ENCODE measurements at regions not wholly inside any gene's neighbourhood (a gene's known extent, or its start where the extent isn't known, plus 50 kb on each side); places are given as distances from the start of the nearest gene placed in this dataset.
"Not testable (repeated sequence)": the region's sequence is repeated elsewhere in the genome, so short reads cannot be mapped to it uniquely, and the experiment has no call there.

DNA sequence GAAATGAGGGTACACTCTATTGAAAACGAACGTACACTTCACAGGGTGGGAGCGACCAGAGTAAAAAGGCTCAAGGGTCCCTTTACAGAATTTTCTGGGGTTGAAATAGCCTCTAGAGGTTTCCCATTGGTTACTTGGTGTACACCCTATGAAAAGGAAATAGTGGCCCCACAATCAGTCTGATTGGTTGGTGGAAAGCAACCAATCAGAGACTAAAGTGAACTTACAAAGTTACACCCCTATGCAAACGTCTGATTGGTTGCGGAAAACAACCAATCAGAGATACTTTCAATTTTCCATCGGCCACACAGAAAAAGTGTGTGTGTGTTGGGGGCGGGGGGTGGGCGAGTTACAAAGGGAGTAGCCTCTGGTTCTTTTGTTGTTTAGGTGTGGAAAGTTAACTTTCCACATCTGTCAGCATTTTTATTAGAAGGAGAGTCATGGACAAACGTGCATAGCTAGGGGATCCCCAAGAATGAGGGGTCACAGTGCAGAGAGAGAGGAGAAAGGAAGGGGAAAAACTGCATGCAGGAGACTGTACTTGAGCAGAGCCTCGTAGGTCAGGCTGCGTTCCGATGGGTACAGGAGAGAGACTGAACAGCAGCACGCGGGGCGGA, 1152.1 kb downstream of the TBC1D22A start:
- no peak for DNase-seq

DNA sequence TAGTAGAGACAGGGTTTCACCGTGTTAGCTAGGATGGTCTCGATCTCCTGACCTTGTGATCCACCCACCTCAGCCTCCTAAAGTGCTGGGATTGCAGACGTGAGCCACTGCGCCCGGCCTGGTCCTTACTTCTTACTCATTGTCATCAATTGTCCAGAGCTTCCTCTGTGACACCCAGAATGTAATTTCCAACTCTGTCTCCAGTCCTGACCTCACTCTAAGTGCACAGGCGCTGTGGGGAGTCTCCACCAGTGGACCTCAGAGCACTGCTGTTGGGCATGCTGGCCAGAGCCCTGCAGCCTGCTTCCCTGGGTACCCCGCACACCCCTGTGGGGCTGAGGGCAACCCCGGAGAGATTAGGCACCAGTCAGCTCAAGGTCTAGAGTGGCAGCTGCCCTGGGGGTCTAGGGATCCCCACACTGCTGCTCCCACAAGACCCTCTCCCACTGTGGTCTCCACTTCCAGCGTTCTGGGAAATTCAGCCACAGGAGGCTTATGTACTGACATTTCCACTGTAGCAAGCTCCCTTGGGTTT, 1140.3 kb downstream of the TBC1D22A start:
- no peak for DNase-seq

- DNase-seq, result no peak
These were observed 1139.5 kb downstream of the TBC1D22A start for GRCh38 chr22:47901911-47902310.

GRCh38 chr22:47899894-47900293, 1137.4 kb downstream of the TBC1D22A start:
- no peak for DNase-seq

DNA sequence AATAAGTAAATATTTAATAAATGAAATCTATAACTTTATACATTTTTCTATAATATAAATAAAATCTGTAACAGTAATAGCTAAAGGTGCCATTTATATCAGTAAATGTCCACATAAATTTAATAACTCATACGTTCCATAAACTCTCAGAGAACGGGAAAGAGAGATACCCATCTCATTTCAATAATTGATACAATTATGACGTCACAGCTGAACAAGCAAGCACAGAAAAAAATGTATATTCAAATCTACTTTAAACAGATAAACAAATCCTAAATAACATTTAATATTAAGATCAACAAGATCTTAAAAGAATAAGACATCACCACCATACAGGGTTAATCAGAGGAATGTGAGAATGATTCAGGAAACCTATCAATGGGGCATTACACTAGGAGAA, 1136.5 kb downstream of the TBC1D22A start:
- DNase-seq, result no peak

- DNase-seq, result no peak
These were observed 1129.2 kb downstream of the TBC1D22A start for GRCh38 chr22:47891609-47892008.

- no peak for DNase-seq
These were observed 1126.4 kb downstream of the TBC1D22A start for GRCh38 chr22:47888817-47889216.

DNA sequence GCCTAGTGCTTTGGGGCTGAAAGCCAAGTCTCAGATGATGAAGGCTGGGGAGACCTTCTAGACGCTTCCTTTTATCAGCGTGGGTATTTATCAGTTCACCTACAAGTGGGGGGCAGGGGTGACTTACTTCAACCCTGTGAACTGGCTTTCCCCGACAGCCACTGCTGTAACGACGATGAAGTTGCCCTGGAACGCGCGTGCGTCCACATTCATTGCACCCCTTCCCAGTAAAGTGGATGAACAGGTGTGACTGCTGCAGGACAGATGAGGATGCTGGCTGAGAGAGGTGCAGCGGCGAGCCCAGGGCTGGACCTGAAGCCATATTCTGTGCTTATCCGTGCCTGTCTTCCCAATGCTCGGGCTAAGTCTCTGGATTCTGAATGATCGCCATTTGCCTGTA, 1122.3 kb downstream of the TBC1D22A start:
- no peak for DNase-seq

DNA sequence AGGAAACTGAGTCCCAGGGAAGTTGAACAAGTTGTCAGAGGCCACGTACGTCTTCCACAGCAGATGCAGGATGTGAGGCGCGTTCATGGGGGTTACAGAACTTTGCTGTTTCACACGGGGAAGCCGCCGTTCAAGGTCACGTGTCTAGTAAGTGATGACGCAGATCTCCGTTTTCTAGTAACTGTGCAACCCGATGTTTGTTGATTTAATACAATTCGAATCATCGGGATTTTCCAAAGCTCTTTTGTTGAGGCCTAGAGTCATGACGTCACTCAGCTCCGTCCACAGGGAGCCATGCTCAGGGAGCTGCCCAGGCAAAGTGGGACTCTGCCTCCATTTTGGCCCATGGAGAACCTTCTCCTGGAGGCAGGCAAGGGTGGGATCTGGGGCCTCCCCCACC, 1121.8 kb downstream of the TBC1D22A start:
- DNase-seq, result no peak

- no peak for DNase-seq
These were observed 1121.3 kb downstream of the TBC1D22A start for GRCh38 chr22:47883757-47884156.

GRCh38 chr22:47879346-47879745, 1116.9 kb downstream of the TBC1D22A start:
- DNase-seq, result no peak

GRCh38 chr22:47878460-47878859, 1116.0 kb downstream of the TBC1D22A start:
- DNase-seq, result no peak

GRCh38 chr22:47872761-47873535, 1110.5 kb downstream of the TBC1D22A start:
- no peak for DNase-seq

- DNase-seq, result no peak
These were observed 1103.2 kb downstream of the TBC1D22A start for GRCh38 chr22:47865626-47866025.

DNA sequence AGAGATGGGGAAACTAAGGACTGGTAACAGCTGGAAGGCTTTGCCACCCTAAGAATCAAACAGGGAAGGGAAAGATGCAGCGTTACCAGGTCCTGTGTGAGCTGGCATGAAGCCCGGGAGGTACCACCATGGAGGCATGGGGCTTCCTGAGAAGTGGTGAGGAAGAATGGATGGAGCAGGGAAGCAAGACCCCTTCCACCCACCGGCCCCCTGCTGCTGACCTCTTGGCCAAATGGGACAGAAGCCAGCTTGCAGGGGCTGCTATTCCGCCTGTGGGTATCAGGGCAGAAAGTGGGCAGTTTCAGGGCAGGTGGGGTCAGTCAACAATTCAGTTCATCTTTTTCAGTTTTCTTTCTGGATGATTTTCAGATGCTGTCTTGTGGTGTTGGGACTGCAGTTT, 1099.9 kb downstream of the TBC1D22A start:
- no peak for DNase-seq

- not testable (repeated sequence) for DNase-seq
These were observed 1098.5 kb downstream of the TBC1D22A start for GRCh38 chr22:47860907-47861306.

GRCh38 chr22:47859881-47860525, 1097.6 kb downstream of the TBC1D22A start:
- no peak for DNase-seq

DNA sequence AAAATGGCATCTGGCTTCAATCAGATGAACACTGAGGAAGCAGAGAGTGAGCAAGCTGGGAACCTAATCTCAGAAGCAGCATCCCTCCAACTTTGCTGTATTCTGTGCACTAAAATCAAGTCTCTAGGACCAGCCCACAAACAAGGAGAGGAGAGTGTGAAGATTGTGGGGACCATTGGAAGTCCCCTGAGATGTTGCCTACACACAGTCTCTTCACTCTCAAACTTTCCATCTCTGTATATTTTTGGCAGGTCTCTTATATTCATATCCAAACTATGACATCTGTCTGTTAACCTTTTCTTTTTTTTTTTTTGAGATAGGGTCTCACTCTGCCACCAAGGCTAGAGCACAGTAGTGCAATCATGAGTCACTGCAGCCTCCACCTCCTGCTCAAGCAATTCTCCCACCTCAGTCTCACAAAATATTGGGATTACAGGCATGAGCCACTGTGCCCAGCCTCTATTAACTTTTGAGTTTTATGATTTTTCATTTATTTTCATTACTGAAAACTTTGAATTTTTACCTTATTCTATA, 1096.4 kb downstream of the TBC1D22A start:
- no peak for DNase-seq

DNA sequence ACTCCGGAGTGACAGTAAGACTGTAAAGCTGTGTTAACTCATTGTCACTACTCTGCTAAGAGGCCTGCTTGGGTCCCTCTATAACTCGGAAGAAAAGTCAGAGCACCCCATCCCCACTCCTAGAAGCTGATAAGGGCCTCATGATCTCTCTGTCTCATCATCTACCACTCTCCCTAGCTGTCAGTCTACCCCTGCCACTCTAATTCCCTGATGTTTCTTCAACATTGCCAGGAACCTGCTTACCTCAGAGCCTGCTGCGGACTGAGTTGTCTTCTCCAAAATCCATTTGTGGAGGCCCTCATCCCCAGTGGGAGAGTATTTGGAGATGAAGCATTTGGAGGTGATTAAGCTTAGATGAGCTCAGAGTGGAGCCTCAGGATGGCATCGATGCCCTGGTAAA, 1092.2 kb downstream of the TBC1D22A start:
- DNase-seq, result no peak

DNA sequence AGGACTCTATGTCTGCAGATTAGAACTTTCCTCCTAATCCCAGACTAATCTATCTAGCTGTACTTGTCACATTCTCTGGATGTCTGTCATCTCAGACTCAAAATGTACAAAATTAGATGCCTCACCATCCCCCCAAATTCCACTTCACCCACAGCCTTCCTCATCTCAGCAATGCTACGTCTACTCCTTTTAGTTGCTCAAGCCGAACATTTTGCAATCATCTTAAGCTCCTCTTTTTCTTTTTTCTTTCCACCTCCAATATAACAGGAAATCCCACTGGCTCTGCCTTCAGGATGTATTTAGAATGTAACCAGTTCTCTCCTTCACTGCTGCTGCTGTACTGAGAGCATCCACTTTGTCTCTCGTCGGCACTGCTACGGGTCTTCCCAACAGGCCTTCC, 1091.8 kb downstream of the TBC1D22A start:
- DNase-seq, result no peak

GRCh38 chr22:47853750-47854149, 1091.3 kb downstream of the TBC1D22A start:
- no peak for DNase-seq

DNA sequence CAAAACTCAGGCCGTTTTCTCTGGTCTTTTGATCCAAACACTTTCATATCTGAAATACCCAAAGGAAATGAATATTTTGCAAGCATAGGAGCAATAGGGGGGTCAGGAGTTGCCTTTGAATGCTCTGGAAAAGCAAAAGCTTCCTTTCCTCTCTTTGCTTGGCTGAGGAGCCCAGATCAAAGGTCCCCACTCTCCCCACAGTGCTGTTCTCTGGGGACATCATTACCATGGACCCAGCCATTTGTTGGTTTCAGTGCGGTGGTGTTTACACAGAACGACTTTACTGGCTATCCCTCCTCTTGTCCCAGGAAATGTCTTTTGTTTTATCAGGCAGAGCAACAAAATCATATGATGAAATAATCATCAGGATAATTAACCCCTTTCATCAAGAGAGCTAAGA, 1089.1 kb downstream of the TBC1D22A start:
- DNase-seq, result no peak

- DNase-seq, result no peak
These were observed 1088.2 kb downstream of the TBC1D22A start for GRCh38 chr22:47850644-47851151.

Measured in EL (cell line).